Muscle layer of duodenum (tissue), 2 donors: ENCODE measurements at regions not wholly inside any gene's neighbourhood (a gene's known extent, or its start where the extent isn't known, plus 50 kb on each side); places are given as distances from the start of the nearest gene placed in this dataset.
"Not testable (repeated sequence)": the region's sequence is repeated elsewhere in the genome, so short reads cannot be mapped to it uniquely, and the experiment has no call there.

Source experiments
- H3K27ac ChIP-seq: one replicate; pipeline ENCODE4 v1.7.0; 2013; ENCODE audit warnings: mild to moderate bottlenecking, low read length
- H3K27me3 ChIP-seq: one replicate; pipeline ENCODE4 v1.7.0; 2013; ENCODE audit warnings: low read depth, mild to moderate bottlenecking, control low read depth, low read length
- H3K36me3 ChIP-seq, 2 donors: one replicate each; pipeline ENCODE4 v1.7.0; 2013; ENCODE audit warnings: low read length in 2 of 2, control low read depth in 1 of 2, mild to moderate bottlenecking in 1 of 2; ENCODE audit not compliant: insufficient read depth in 2 of 2, control insufficient read depth in 1 of 2
- H3K4me1 ChIP-seq, 2 donors: one replicate each; pipeline ENCODE4 v1.7.0; 2013; ENCODE audit warnings: low read length in 2 of 2, mild to moderate bottlenecking in 2 of 2, control low read depth in 1 of 2, moderate library complexity in 1 of 2; ENCODE audit not compliant: insufficient read depth in 2 of 2, control insufficient read depth in 1 of 2
- H3K4me3 ChIP-seq, 2 donors: one replicate each; pipeline ENCODE4 v1.7.0; 2013; ENCODE audit warnings: low read length in 2 of 2, low read depth in 1 of 2, mild to moderate bottlenecking in 1 of 2
- H3K9me3 ChIP-seq, 2 donors: one replicate each; pipeline ENCODE4 v1.7.0; 2013; ENCODE audit warnings: low read length in 2 of 2, control low read depth in 1 of 2, mild to moderate bottlenecking in 1 of 2; ENCODE audit not compliant: control insufficient read depth in 1 of 2
- donor health status: healthy.

GRCh38 chr16:88265286-88265938 lies 117.3 kb upstream of the ZNF469 start:
- H3K9me3 ChIP-seq, H3K36me3 ChIP-seq, H3K27ac ChIP-seq, H3K27me3 ChIP-seq, H3K4me3 ChIP-seq: not testable (repeated sequence)
- H3K4me1 ChIP-seq, result peaks cover 0 to 35% of the 10 kb centered on the region in 2 donors

GRCh38 chr16:88266036-88266435 lies 116.7 kb upstream of the ZNF469 start:
- H3K4me3 ChIP-seq, H3K27ac ChIP-seq, H3K27me3 ChIP-seq, H3K9me3 ChIP-seq, H3K36me3 ChIP-seq: not testable (repeated sequence)
- H3K4me1 ChIP-seq, result peaks cover 0 to 37% of the 10 kb centered on the region in 2 donors

- H3K36me3 ChIP-seq, H3K4me3 ChIP-seq, H3K27ac ChIP-seq, H3K27me3 ChIP-seq, H3K9me3 ChIP-seq: not testable (repeated sequence)
- H3K4me1 ChIP-seq, result peaks cover 0 to 34% of the 10 kb centered on the region in 2 donors
Observed at GRCh38 chr16:88266935-88267551, 115.7 kb upstream of the ZNF469 start.

GRCh38 chr16:88268186-88268970 lies 114.4 kb upstream of the ZNF469 start:
- H3K36me3 ChIP-seq, H3K27ac ChIP-seq, H3K27me3 ChIP-seq, H3K4me3 ChIP-seq, H3K9me3 ChIP-seq: not testable (repeated sequence)
- H3K4me1 ChIP-seq, result peaks cover 0 to 25% of the 10 kb centered on the region in 2 donors

DNA sequence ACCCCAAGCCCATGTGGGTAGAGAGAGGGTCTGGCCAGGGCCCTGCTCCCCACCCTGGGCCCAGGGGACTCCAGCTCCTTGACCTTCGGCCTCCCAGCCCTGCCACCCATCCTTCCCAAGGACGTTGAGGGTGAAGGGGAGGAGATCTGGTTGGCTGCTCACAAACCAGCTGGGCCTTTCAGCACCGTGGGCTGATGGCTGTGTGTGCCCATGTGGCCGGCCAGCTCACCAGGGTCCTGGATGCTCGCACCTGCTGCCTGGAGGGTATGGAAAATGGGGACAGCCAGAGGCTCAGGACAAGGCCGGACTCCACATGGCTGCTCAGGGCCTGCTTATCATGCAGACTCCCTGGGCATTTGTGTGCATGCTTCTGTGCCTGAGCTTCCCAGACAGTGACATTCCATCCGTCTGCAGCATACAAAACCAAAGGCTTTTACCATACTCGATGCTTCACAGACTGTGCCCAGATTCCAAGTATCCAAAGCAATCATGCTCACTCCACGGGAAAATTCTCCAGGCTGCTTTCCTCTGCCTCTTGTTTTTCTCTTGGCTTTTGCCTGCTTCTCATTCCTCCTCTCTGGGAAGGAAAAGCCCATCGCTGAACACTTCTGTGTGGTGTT lies 112.5 kb upstream of the ZNF469 start:
- H3K36me3 ChIP-seq, H3K27me3 ChIP-seq, H3K4me3 ChIP-seq, H3K9me3 ChIP-seq, H3K27ac ChIP-seq: not testable (repeated sequence)
- H3K4me1 ChIP-seq, result peaks cover 0 to 14% of the 10 kb centered on the region in 2 donors

DNA sequence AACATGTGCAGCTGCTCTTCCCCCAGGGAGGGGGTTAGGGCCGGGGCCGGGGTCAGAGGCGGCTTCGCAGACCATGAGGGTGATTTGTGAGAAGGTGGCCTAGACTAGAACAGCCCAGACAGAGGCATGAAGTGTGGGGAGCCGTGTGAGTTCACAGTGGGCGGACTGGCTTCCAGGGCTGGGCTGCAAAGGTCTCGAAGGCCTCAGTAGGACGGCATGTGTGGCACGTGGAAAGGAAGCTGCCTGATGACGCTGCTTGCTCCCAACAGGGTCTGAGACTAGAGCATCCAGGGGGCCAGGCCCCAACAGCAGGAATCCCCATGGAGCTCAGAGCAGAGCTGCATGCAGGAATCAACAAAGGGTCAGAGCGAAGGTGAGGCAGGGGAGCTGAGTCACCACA lies 111.5 kb upstream of the ZNF469 start:
- H3K36me3 ChIP-seq, H3K4me3 ChIP-seq, H3K27me3 ChIP-seq: not testable (repeated sequence)

DNA sequence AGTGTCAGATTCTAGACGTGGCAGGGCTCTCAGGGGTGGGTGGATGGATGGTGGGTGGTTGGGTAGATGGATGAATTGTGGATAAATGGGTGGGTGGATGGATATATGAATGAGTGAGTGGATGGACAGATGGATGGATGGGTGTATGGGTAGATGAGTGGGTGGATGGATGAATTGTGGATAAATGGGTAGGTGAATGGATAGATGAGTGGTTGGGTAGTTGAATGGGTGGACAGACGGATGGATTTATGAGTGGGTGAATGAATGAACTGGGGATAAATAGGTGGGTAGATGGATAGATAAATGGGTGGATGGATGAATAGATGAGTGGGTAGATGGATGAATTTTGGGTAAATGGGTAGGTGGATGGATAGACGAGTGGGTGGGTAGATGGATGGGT lies 111.0 kb upstream of the ZNF469 start:
- not testable (repeated sequence) for H3K4me1 ChIP-seq, H3K27ac ChIP-seq, H3K27me3 ChIP-seq, H3K9me3 ChIP-seq, H3K36me3 ChIP-seq, H3K4me3 ChIP-seq

More for the DNA sequence above, 111.5 kb upstream of the ZNF469 start:
- H3K9me3 ChIP-seq, H3K4me1 ChIP-seq, H3K27ac ChIP-seq: not testable (repeated sequence)

GRCh38 chr16:88272437-88272836 lies 110.3 kb upstream of the ZNF469 start:
- not testable (repeated sequence) for H3K36me3 ChIP-seq, H3K27me3 ChIP-seq, H3K27ac ChIP-seq, H3K9me3 ChIP-seq, H3K4me3 ChIP-seq, H3K4me1 ChIP-seq

DNA sequence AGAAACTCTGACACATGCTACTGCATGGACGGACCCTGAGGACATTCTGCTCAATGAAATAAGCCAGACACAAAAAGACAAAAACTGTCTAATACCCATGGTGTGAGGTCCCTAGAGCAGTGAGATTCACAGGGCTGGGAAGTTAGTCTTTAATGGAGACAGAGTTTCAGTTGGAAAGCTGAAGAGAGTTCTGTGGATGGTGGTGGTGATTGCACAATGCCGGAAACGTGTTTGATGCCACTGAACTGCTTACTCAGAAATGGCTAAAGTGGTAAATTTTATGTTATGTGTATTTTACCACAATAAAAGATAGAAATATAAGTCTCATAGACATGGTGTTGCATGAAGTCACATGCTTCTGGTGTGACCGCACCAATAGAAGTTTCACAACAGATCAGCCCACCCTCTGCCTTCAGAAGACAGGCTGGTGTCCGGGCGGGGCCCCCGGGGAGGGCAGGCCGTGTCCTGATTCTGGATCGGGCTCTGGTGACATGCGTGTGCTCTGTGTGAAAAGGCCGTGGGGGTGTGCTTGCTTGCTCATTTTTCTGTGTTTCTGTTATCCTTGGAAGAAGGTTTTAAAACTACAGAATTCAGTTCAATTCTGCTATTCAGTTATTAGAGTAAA lies 108.5 kb upstream of the ZNF469 start:
- not testable (repeated sequence) for H3K4me1 ChIP-seq, H3K27ac ChIP-seq, H3K9me3 ChIP-seq, H3K4me3 ChIP-seq, H3K36me3 ChIP-seq, H3K27me3 ChIP-seq

GRCh38 chr16:88274847-88275246 lies 107.9 kb upstream of the ZNF469 start:
- H3K36me3 ChIP-seq, result no peaks in the 10 kb centered on the region
- H3K27ac ChIP-seq, result no peak overlapping the region
- no peaks in the 10 kb centered on the region for H3K27me3 ChIP-seq
- H3K4me3 ChIP-seq, result no peak overlapping the region
- H3K4me1 ChIP-seq, result peaks cover 0 to 5% of the 10 kb centered on the region in 2 donors
- no peaks in the 10 kb centered on the region for H3K9me3 ChIP-seq
